GM12878 (cell line): ENCODE measurements at regions not wholly inside any gene's neighbourhood (a gene's known extent, or its start where the extent isn't known, plus 50 kb on each side); places are given as distances from the start of the nearest gene placed in this dataset.

ENCODE experiments used
- ATAC-seq: fragments of 200-7000 bp; cut with Tn5 transposase; 3 replicates; pipeline ENCODE4 v1.9.1; 2020; ENCODE audit warnings: mild to moderate bottlenecking, moderate library complexity
- BruUV-seq: library from RNA; stranded (reverse); fragments of 400-500 nt; replicated peaks from 2 replicates; lab custom pipeline; 2021; lab: Mats Ljungman, UMichigan
- CTCF ChIA-PET: fragments of 300-600 bp; sonication (Branson Sonifier 250); formaldehyde crosslinking; extraction: SDS; loops from one replicate; lab custom pipeline; 2021; ENCODE audit warnings: inconsistent platforms; lab: Yijun Ruan, JAX
- POLR2A ChIA-PET: fragments of 350-600 bp; formaldehyde crosslinking; extraction: SDS; loops from one replicate; lab custom pipeline; 2021; ENCODE audit warnings: inconsistent platforms; lab: Charles Lee
- RAD21 ChIA-PET: fragments of 300-600 bp; sonication (Branson Sonifier 250); formaldehyde crosslinking; loops from one replicate; lab custom pipeline; 2023; ENCODE audit warnings: antibody characterized with exemption; ENCODE audit not compliant: unreplicated experiment; lab: Charles Lee
- SMC1A ChIA-PET: fragments of 300-600 bp; sonication (Branson Sonifier 250); formaldehyde crosslinking; loops from one replicate; lab custom pipeline; 2023; ENCODE audit not compliant: unreplicated experiment, uncharacterized antibody; lab: Charles Lee
- DNase-seq: peaks from one replicate; pipeline ENCODE4 v3.0.0-alpha.2; 2011; ENCODE audit warnings: low read depth, low spot score
- FAIRE-seq: peaks from 3 replicates; lab custom pipeline; 2011; peaks lifted over from hg19 to GRCh38; lab: Jason Lieb, UNC
- H2AFZ ChIP-seq: 2 replicates; pipeline ENCODE4 v1.6.0; 2011; ENCODE audit warnings: low read depth, low read length, control low read depth; ENCODE audit not compliant: control insufficient read depth
- H3K27ac ChIP-seq: 2 replicates; pipeline ENCODE4 v1.5.1; 2011; ENCODE audit warnings: control low read depth; ENCODE audit not compliant: control insufficient read depth, insufficient read depth
- H3K27me3 ChIP-seq, 2 experiments: replicated peaks in 1 of 2; 2 replicates each; pipeline versions ENCODE4 v1.6.0 to v1.6.1; 2011; ENCODE audit warnings: low read length in 1 of 2; ENCODE audit not compliant: control insufficient read depth in 2 of 2, insufficient read depth in 2 of 2
- H3K36me3 ChIP-seq, 2 experiments: 2 replicates each; pipeline ENCODE4 v1.5.1; 2011; ENCODE audit warnings: low read length in 1 of 2; ENCODE audit not compliant: control insufficient read depth in 2 of 2, insufficient read depth in 2 of 2
- H3K4me1 ChIP-seq: 2 replicates; pipeline ENCODE4 v1.6.1; 2011; ENCODE audit warnings: mild to moderate bottlenecking, low read length, moderate library complexity, mixed read lengths; ENCODE audit not compliant: control insufficient read depth, insufficient read depth
- H3K4me2 ChIP-seq: 2 replicates; pipeline ENCODE4 v1.6.0; 2011; ENCODE audit warnings: control low read depth; ENCODE audit not compliant: control insufficient read depth, insufficient read depth
- H3K4me3 ChIP-seq: fragments of 200-600 bp; sonication (generic); 2 replicates; pipeline ENCODE4 v1.5.1; 2016
- H3K79me2 ChIP-seq: 2 replicates; pipeline ENCODE4 v1.6.0; 2011; ENCODE audit warnings: low read length; ENCODE audit not compliant: control insufficient read depth, insufficient read depth
- H3K9ac ChIP-seq: 2 replicates; pipeline ENCODE4 v1.8.0; 2011; ENCODE audit warnings: low read length, control low read depth, mixed read lengths; ENCODE audit not compliant: control insufficient read depth, insufficient read depth
- H3K9me3 ChIP-seq: replicated peaks from 3 replicates; pipeline ENCODE4 v1.5.1; 2011; ENCODE audit warnings: mild to moderate bottlenecking, low read length; ENCODE audit not compliant: control insufficient read depth, insufficient read depth
- H4K20me1 ChIP-seq: 2 replicates; pipeline ENCODE4 v1.6.0; 2011; ENCODE audit not compliant: control insufficient read depth, insufficient read depth
- ATF2 ChIP-seq: IDR thresholded peaks from 2 replicates; pipeline ENCODE4 v1.6.1; 2012; ENCODE audit warnings: low read length, inconsistent platforms
- BCL11A ChIP-seq: IDR thresholded peaks from 2 replicates; pipeline ENCODE4 v1.6.1; 2011; ENCODE audit warnings: low read depth, low read length
- BCL3 ChIP-seq: IDR thresholded peaks from 2 replicates; pipeline ENCODE4 v1.6.1; 2011; ENCODE audit warnings: borderline replicate concordance, low read depth, mild to moderate bottlenecking, moderate library complexity, low read length; ENCODE audit not compliant: insufficient read depth, poor library complexity, severe bottlenecking
- EP300 ChIP-seq, 2 experiments: fragments of 150-350 bp in 1 of 2; IDR thresholded peaks; 2 replicates each; pipeline ENCODE4 v1.6.1; 2011 to 2012; ENCODE audit warnings: low read depth in 2 of 2, low read length in 2 of 2, borderline replicate concordance in 1 of 2, improper control_type of control experiment in 1 of 2, inconsistent platforms in 1 of 2; ENCODE audit not compliant: control insufficient read depth in 1 of 2
- ETV6 ChIP-seq, 2 experiments: fragments of 450-650 bp in 1 of 2; IDR thresholded peaks in 1 of 2; conservative IDR thresholded peaks in 1 of 2; 2 replicates each; pipeline ENCODE4 v1.6.1; 2014; ENCODE audit warnings: antibody characterized with exemption in 1 of 2, borderline replicate concordance in 1 of 2, low read depth in 1 of 2, mild to moderate bottlenecking in 1 of 2, moderate library complexity in 1 of 2
- HDGF ChIP-seq: fragments of 450-650 bp; IDR thresholded peaks from 2 replicates; pipeline ENCODE4 v1.6.1; 2016; ENCODE audit warnings: antibody characterized with exemption
- KLF5 ChIP-seq: fragments of 450-650 bp; IDR thresholded peaks from 2 replicates; pipeline ENCODE4 v1.6.1; 2014; ENCODE audit warnings: mild to moderate bottlenecking; ENCODE audit not compliant: partially characterized antibody
- MYB ChIP-seq: fragments of 150-350 bp; IDR thresholded peaks from 2 replicates; pipeline ENCODE4 v1.6.1; 2014; ENCODE audit warnings: mild to moderate bottlenecking, low read depth, low read length, borderline replicate concordance
- PAX5 ChIP-seq: IDR thresholded peaks from 2 replicates; pipeline ENCODE4 v1.6.1; 2011; ENCODE audit warnings: low read depth, low read length, borderline replicate concordance
- PML ChIP-seq: IDR thresholded peaks from 2 replicates; pipeline ENCODE4 v1.6.1; 2012; ENCODE audit warnings: low read length, inconsistent platforms
- RBBP5 ChIP-seq: fragments of 200-600 bp; sonication (generic); conservative IDR thresholded peaks from 2 replicates; pipeline ENCODE4 v1.6.1; 2016
- RFX5 ChIP-seq: IDR thresholded peaks from 2 replicates; pipeline ENCODE4 v1.6.1; 2011; ENCODE audit warnings: low read depth, low read length, improper control_type of control experiment
- SRF ChIP-seq, 2 experiments: IDR thresholded peaks; 2 replicates each; pipeline ENCODE4 v1.6.1; 2011; ENCODE audit warnings: low read depth in 2 of 2, low read length in 2 of 2, mild to moderate bottlenecking in 1 of 2, moderate library complexity in 1 of 2
- TARDBP ChIP-seq: IDR thresholded peaks from 2 replicates; pipeline ENCODE4 v1.6.1; 2016; ENCODE audit warnings: borderline replicate concordance
- USF2 ChIP-seq: IDR thresholded peaks from 2 replicates; pipeline ENCODE4 v1.6.1; 2011; ENCODE audit warnings: low read depth, low read length, improper control_type of control experiment, borderline replicate concordance
- ZNF274 ChIP-seq: IDR thresholded peaks from one replicate; pipeline ENCODE4 v1.8.0; 2011; ENCODE audit not compliant: insufficient read length, insufficient read depth
- WGBS: methylation state at CpG from one replicate; pipeline ENCODE4 v1.1.6; 2016; ENCODE audit warnings: low lambda C conversion rate; ENCODE audit not compliant: insufficient replicate concordance, insufficient coverage; ENCODE audit errors: missing lambda C conversion rate; 5-methylcytosine and 5-hydroxymethylcytosine counted together
- in situ Hi-C: fragments of 300-500 bp; cut with MboI; formaldehyde crosslinking; loops from 9 replicates; pipeline ENCODE4 v1.14.3; 2018; ENCODE audit warnings: mixed read lengths
- intact Hi-C: fragments of 100-400 bp; cut with micrococcal nuclease; formaldehyde crosslinking; loops from one replicate; pipeline ENCODE4 v1.14.2; 2022; ENCODE audit not compliant: unreplicated experiment

- ATAC-seq (no peak), FAIRE-seq (no peak), DNase-seq (no peak)
- Histone ChIP-seq H3K4me1 (no peaks in the 10 kb centered on the region), H3K9ac (no peak overlapping the region), H3K9me3 (no peaks in the 10 kb centered on the region), H3K36me3 (no peaks in the 10 kb centered on the region), H3K27ac (no peak overlapping the region), H3K4me3 (no peak overlapping the region), H2AFZ (no peak overlapping the region), H3K4me2 (no peak overlapping the region), H4K20me1 (no peaks in the 10 kb centered on the region), H3K27me3 (no peaks in the 10 kb centered on the region), H3K79me2 (no peaks in the 10 kb centered on the region)
- POLR2A ChIA-PET = no interaction called here
- in situ Hi-C loops = no loop called here
- CTCF ChIA-PET = no interaction called here
- 18% methylated on average over 3 of the region's 3 CpGs for WGBS
- SMC1A ChIA-PET = no interaction called here
- no TSS peak for BruUV-seq
- TF ChIP-seq PML (no peak), RBBP5 (no peak), RFX5 (no peak), EP300 (IDR thresholded peaks at IDR 0.05; ENCODE audit: borderline replicate concordance in 1 of 2, control insufficient read depth in 1 of 2, low read depth in 2 of 2, low read length in 2 of 2) (no peak), ATF2 (no peak), SRF (IDR thresholded peaks at IDR 0.05; ENCODE audit: low read depth in 2 of 2, low read length in 2 of 2) (no peak), KLF5 (no peak), USF2 (no peak), HDGF (no peak), ETV6 (conservative IDR thresholded peaks at IDR 0.05 in 1 of 2, IDR thresholded peaks at IDR 0.05 in 1 of 2; ENCODE audit: borderline replicate concordance in 1 of 2, low read depth in 1 of 2) (no peak), BCL11A (no peak), BCL3 (no peak), MYB (no peak), PAX5 (no peak), TARDBP (no peak), ZNF274 (no peak)
- intact Hi-C loops = no loop called here
- RAD21 ChIA-PET = no interaction called here
Observed at GRCh38 chr10:85429126-85429525, 937.5 kb downstream of the GRID1 start.
